HFFc6 (cell line): ENCODE measurements at regions not wholly inside any gene's neighbourhood (a gene's known extent, or its start where the extent isn't known, plus 50 kb on each side); places are given as distances from the start of the nearest gene placed in this dataset.

Source experiments
- DNase-seq: peaks from one replicate; pipeline ENCODE4 v3.0.0-alpha.2; 2018
- H3K27ac Mint-ChIP-seq: 2 replicates; pipeline ENCODE4 v1.8.0; 2020; ENCODE audit warnings: mild to moderate bottlenecking, mixed read lengths
- H3K27me3 Mint-ChIP-seq: 2 replicates; pipeline ENCODE4 v1.8.0; 2021; ENCODE audit warnings: mild to moderate bottlenecking, moderate library complexity, mixed read lengths; ENCODE audit not compliant: insufficient read depth
- H3K36me3 Mint-ChIP-seq: 2 replicates; pipeline ENCODE4 v1.8.0; 2021; ENCODE audit warnings: low read depth, mixed read lengths
- H3K4me1 Mint-ChIP-seq: 2 replicates; pipeline ENCODE4 v1.8.0; 2020; ENCODE audit warnings: low read depth, mixed read lengths
- H3K4me3 Mint-ChIP-seq: 2 replicates; pipeline ENCODE4 v1.8.0; 2020; ENCODE audit warnings: mild to moderate bottlenecking, moderate library complexity, mixed read lengths
- H3K9me3 Mint-ChIP-seq: 2 replicates; pipeline ENCODE4 v1.8.0; 2020; ENCODE audit warnings: mild to moderate bottlenecking, mixed read lengths
- TF ChIP-seq, protein P1 (sequence below): fragments of 200-600 bp; sonication (generic); IDR thresholded peaks from 2 replicates; pipeline ENCODE4 v1.5.0; 2021; ENCODE audit warnings: antibody characterized with exemption, mild to moderate bottlenecking

DNA sequence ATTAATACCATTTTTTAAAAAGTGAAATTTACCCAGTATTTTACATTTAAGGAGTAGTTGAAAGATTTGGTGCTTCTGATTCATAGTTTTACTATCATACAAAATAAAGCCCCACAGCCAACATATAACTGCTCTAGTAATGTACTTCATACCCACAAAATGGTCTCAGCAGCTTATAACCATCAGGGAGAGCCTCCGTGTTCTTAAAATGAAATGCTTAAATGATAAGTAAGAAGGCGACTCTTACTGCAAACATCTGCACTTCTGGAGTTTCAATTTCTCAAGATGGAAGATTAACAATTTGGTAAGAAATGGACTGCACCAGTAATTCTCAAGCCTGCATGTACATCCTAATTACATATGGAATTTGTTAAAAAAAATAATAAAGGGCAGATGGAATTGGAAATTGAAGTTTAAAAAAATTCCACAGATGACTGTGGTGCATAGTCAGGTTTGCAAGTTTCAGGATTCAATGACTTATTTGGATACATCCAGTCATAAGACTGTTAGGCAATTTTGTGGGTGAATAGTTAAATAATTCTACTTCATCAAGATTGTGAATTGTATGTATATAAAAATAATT is 461.0 kb downstream of the KIF20B start:
- Mint-ChIP-seq H3K36me3 (no peaks in the 10 kb centered on the region), H3K4me1 (no peaks in the 10 kb centered on the region), H3K9me3 (peaks cover 48% of the 10 kb centered on the region), H3K4me3 (no peak overlapping the region), H3K27me3 (no peaks in the 10 kb centered on the region), H3K27ac (no peak overlapping the region)
- TF ChIP-seq, protein P1, sequence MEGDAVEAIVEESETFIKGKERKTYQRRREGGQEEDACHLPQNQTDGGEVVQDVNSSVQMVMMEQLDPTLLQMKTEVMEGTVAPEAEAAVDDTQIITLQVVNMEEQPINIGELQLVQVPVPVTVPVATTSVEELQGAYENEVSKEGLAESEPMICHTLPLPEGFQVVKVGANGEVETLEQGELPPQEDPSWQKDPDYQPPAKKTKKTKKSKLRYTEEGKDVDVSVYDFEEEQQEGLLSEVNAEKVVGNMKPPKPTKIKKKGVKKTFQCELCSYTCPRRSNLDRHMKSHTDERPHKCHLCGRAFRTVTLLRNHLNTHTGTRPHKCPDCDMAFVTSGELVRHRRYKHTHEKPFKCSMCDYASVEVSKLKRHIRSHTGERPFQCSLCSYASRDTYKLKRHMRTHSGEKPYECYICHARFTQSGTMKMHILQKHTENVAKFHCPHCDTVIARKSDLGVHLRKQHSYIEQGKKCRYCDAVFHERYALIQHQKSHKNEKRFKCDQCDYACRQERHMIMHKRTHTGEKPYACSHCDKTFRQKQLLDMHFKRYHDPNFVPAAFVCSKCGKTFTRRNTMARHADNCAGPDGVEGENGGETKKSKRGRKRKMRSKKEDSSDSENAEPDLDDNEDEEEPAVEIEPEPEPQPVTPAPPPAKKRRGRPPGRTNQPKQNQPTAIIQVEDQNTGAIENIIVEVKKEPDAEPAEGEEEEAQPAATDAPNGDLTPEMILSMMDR: no peak
- DNase-seq: no peak

DNA sequence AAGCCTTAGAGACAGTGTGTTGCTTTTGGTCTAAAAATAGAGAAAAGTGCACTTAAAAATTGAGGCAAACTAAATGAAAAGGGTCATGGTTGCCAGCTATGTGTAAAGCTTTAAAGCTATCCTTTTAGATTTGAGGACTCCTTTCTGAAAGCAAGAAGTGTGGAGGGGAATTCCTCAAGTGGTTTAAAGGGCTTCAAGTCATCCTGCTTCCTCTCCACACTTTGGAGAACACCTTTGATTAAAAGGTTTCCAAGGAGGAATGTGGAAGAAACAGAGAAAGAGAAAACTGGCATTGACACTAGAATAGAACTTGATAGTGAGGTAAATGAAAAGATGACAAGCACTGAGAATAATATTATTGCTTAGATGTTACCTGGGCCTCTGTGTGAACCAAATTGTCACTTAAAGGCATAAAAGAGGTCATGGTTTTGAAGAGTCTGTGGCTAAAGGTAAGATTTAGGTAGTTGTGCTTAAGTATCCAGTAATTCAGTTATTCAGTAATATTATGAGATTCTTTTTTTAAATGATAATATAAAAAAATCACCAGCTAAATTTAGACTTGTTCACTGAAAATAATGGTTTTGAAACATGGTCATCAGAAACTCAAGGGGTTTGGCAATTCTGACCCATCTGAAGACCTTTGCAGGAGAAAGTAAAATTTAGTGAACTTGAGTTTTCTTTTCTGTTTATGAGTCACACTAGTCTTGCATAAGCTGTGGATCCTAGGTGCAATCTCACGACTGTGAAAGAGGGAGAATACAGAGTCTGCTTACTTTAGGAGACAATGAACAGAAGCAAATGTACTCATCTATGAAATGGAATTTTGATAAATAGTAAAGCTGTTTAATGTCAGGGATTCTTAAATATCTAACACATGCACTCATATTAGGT is 466.0 kb downstream of the KIF20B start:
- Mint-ChIP-seq H3K36me3 (no peaks in the 10 kb centered on the region), H3K27me3 (no peaks in the 10 kb centered on the region), H3K27ac (no peak overlapping the region)

DNA sequence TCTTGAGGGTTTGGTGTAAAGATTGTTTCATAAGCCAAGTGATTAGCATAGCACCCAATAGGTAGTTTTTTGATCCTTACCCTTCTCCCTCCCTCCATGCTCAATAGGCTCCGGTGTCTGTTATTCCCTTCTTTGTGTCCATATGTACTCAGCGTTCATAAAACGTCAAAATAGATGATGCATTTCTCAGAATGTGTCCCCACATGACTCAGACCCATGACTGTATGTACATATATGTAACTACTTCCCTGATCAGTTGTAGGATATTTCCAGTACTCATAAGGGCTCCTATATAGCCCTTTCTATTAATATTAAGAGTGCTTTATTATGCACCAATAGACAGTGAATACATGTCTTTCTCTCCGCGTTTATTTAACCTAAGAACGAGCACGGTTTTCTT is 466.9 kb downstream of the KIF20B start:
- TF ChIP-seq, protein P1: no peak
- H3K9me3 Mint-ChIP-seq: peaks cover 30% of the 10 kb centered on the region
- no peaks in the 10 kb centered on the region for H3K4me1 Mint-ChIP-seq
- no peak overlapping the region for H3K4me3 Mint-ChIP-seq
- H3K36me3 Mint-ChIP-seq: no peaks in the 10 kb centered on the region
- no peak for DNase-seq
- no peaks in the 10 kb centered on the region for H3K27me3 Mint-ChIP-seq
- H3K27ac Mint-ChIP-seq: no peak overlapping the region

More for the DNA sequence above, 466.0 kb downstream of the KIF20B start:
- TF ChIP-seq, protein P1: no peak
- peaks cover 29% of the 10 kb centered on the region for H3K9me3 Mint-ChIP-seq
- no peak for DNase-seq
- H3K4me1 Mint-ChIP-seq: no peaks in the 10 kb centered on the region
- no peak overlapping the region for H3K4me3 Mint-ChIP-seq

DNA sequence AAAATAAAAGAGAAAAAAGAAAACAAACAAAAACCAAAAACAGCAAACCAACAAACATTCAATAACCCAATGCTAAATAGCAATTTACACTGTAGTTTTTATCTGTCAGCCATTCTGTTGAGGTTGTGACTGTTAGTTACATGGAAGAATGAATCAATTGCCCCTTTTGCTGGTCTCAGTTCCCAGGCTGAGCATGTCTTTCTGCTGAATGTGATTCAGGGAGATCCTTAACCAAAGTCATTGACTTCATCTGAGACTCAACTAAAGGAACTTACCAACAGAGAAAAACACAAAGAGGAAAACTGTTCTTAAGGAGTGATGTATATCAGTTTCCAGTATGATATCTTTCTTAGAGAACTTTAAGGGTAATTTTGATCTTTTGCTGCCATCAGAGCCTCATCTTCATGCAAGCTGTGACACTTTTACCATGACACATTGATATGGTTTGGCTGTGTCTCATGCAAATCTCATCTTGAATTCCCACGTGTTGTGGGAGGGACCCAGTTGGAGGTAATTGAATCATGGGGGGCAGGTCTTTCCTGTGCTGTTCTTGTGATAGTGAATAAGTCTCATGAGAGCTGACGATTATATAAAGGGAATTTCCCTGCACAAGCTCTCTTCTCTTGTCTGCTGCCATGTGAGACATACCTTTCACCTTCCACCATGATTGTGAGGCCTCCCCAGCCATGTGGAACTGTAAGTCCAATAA is 469.8 kb downstream of the KIF20B start:
- H3K4me1 Mint-ChIP-seq: no peaks in the 10 kb centered on the region
- TF ChIP-seq, protein P1: no peak
- H3K4me3 Mint-ChIP-seq: no peak overlapping the region
- H3K27me3 Mint-ChIP-seq: no peaks in the 10 kb centered on the region; the same call in 1 of the 2 replicates
- H3K36me3 Mint-ChIP-seq: no peaks in the 10 kb centered on the region
- no peak for DNase-seq
- peaks cover 24% of the 10 kb centered on the region for H3K9me3 Mint-ChIP-seq
- H3K27ac Mint-ChIP-seq: no peak overlapping the region

DNA sequence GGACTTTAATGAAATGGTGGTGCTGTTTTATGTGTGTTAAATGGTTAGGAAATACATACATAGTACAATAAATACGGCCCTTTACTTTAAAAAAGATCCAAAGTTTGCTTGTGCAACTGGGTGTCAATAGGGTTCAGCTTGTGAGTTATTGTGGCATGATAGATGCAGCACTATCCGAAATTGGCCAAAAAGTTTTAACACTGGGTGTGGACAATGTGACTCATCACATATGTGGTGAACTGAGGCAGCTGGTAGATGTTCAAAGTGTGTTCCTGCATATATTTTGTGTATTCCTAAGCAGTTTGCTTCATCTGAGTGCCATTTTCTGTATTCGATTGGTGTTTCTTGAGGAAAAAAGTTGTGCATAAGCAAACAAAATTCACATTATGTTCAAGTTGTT is 473.1 kb downstream of the KIF20B start:
- H3K4me3 Mint-ChIP-seq: no peak overlapping the region
- H3K9me3 Mint-ChIP-seq: peaks cover 19% of the 10 kb centered on the region
- no peak for DNase-seq
- TF ChIP-seq, protein P1: no peak
- no peaks in the 10 kb centered on the region for H3K4me1 Mint-ChIP-seq
- no peaks in the 10 kb centered on the region; the same call in 1 of the 2 replicates for H3K27me3 Mint-ChIP-seq
- no peaks in the 10 kb centered on the region for H3K36me3 Mint-ChIP-seq
- H3K27ac Mint-ChIP-seq: no peak overlapping the region
